Epithelial cell of proximal tubule (primary cell): ENCODE measurements at regions not wholly inside any gene's neighbourhood (a gene's known extent, or its start where the extent isn't known, plus 50 kb on each side); places are given as distances from the start of the nearest gene placed in this dataset.

Experiments
- DNase-seq: peaks from one replicate; pipeline ENCODE4 v3.0.0-alpha.2; 2011; ENCODE audit warnings: low read depth
- H3K4me3 ChIP-seq: 2 replicates; pipeline ENCODE4 v1.5.1; 2011; ENCODE audit warnings: low read depth, mild to moderate bottlenecking, low read length
- CTCF ChIP-seq: conservative IDR thresholded peaks from 2 replicates; pipeline ENCODE4 v1.5.1; 2012; ENCODE audit warnings: low read depth, mild to moderate bottlenecking, low read length

GRCh38 chr5:174318578-174318977 lies 273.1 kb downstream of the NSG2 start:
- no peak for DNase-seq
- TF ChIP-seq CTCF = no peak
- no peak overlapping the region for H3K4me3 ChIP-seq

GRCh38 chr5:174319551-174319950 lies 274.0 kb downstream of the NSG2 start:
- no peak for DNase-seq
- TF ChIP-seq CTCF = no peak
- H3K4me3 ChIP-seq = no peak overlapping the region

- DNase-seq = no peak
- TF ChIP-seq CTCF = no peak
- H3K4me3 ChIP-seq = no peak overlapping the region
Observed at GRCh38 chr5:174320051-174320450, 274.5 kb downstream of the NSG2 start.

- TF ChIP-seq CTCF = no peak
- no peak overlapping the region for H3K4me3 ChIP-seq
- peak; percentile 13 for DNase-seq
Observed at GRCh38 chr5:174323878-174324281, 278.4 kb downstream of the NSG2 start.

GRCh38 chr5:174324680-174325079 lies 279.2 kb downstream of the NSG2 start:
- no peak for DNase-seq
- H3K4me3 ChIP-seq = no peak overlapping the region
- TF ChIP-seq CTCF = no peak

- no peak for TF ChIP-seq CTCF
Observed at GRCh38 chr5:174325431-174325830, 279.9 kb downstream of the NSG2 start.

GRCh38 chr5:174325961-174326360 lies 280.5 kb downstream of the NSG2 start:
- H3K4me3 ChIP-seq = no peak overlapping the region
- no peak for TF ChIP-seq CTCF
- no peak for DNase-seq

More at GRCh38 chr5:174325431-174325830, 279.9 kb downstream of the NSG2 start:
- DNase-seq = no peak
- H3K4me3 ChIP-seq = no peak overlapping the region
